ENCODE measurements at regions not wholly inside any gene's neighbourhood (a gene's known extent, or its start where the extent isn't known, plus 50 kb on each side); places are given as distances from the start of the nearest gene placed in this dataset.

DNA sequence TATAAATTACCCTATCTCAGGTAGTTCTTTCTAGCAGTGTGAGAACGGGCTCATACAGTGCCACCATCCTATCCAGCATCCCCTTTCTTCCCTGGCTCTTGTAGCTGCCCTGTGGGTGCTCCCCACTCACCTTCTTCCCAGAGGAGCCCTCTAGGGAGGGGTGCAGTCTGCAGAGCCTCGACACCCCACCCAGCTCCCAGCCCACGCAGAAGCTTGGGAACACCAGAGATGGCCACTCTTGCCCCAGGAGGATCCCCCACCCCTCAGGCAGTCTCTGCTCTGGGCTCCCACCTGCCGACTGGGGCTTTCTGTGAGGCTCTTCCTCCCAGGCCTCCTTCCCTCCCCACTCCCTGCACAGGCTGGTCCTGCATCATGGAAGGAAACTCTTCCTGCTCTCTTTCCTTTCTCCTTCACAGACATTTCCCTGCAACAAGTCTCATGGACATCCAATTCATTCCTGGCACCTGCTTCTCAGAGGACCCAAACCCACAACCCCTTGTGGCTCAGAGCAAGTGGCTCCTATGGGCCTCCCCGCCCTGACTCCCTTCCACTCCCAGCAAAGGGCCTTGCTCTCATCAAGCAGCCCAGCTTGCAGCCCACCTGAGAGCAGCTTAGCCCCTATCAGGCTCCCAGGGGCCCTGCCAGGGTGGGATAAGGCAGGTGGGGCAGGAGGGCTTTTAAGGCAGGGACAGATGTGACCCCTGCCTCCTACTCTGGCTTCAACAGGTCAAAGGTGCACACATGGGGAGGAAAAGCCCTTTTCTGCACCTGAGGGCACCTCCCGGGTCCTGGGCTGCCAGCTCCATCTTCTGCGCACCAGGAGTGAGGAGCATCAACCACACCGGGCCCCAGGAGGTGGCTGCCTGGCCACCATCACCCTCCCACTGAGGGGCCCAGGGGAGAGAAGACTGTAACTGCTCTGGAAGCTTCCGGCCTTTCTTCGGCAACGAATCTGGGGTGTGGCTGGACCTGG is 263.8 kb upstream of the TNRC6C start:
- Mint-ChIP-seq H3K4me1 (peaks cover 53% of the 10 kb centered on the region), H3K36me3 (ENCODE audit: low read depth) (no peaks in the 10 kb centered on the region), H3K27ac (peak overlapping the region; percentile 91), H3K27me3 (peaks cover 16% of the 10 kb centered on the region), H3K4me3 (no peak overlapping the region)
- no peaks in the 10 kb centered on the region for H3K9me3 ChIP-seq (ENCODE audit: control insufficient read depth, low read length, poor library complexity, severe bottlenecking)
- DNase-seq = no peak
- ATAC-seq = no peak

DNA sequence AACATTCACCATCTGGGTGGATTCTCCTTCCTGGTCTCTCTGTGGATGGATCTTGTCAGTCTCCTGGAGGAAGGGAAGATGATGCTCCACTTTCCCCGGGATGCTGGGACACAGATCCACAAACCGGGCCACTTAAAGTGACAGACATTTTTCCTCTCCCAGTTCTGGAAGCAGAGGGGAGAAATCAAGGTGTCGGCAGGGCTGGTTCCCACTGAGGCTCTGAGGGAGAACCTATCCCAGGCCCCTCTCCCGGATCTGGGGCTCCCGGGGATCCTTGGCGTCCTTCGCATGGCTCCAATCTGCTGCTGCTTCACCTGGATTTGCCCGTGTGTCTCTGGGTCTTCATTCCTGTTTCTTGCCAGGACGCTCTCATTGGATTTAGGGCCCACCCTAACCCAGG is 263.1 kb upstream of the TNRC6C start:
- peaks cover 53% of the 10 kb centered on the region for H3K4me1 Mint-ChIP-seq

DNA sequence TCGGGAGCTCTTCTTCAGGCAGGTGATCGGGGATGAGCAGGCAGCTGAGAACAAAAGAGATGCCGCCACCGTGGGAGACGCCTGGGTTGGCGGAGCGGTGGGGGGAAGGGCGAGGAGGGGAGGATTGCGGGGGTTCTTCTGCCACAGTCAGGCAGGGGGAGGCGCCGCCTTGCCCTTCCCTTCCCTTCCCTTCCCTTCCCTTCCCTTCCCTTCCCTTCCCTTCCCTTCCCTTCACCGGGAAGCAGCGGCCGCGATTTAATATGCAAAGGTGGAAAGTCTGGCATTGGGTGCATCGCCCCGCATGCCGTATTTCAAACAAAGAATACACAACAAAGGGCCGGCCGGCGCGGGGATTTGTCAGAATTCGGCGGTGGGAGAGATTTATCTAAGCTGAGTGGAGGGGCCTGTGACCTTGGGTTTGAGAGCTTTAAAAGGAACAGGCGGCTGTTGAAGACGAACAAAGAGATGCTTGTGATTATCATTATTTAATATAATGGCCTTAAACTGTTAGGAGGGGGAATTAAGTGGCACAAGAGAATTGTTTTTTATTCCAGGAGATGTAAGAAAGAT is 262.3 kb upstream of the TNRC6C start:
- Mint-ChIP-seq H3K27ac (peak overlapping the region; percentile 34), H3K36me3 (ENCODE audit: low read depth) (no peaks in the 10 kb centered on the region)
- DNase-seq = no peak

More for the DNA sequence above, 263.1 kb upstream of the TNRC6C start:
- ATAC-seq = no peak
- no peak for DNase-seq
- Mint-ChIP-seq H3K27ac (no peak overlapping the region), H3K4me3 (no peak overlapping the region), H3K27me3 (peaks cover 16% of the 10 kb centered on the region), H3K36me3 (ENCODE audit: low read depth) (no peaks in the 10 kb centered on the region)
- no peaks in the 10 kb centered on the region for H3K9me3 ChIP-seq (ENCODE audit: control insufficient read depth, low read length, poor library complexity, severe bottlenecking)

DNA sequence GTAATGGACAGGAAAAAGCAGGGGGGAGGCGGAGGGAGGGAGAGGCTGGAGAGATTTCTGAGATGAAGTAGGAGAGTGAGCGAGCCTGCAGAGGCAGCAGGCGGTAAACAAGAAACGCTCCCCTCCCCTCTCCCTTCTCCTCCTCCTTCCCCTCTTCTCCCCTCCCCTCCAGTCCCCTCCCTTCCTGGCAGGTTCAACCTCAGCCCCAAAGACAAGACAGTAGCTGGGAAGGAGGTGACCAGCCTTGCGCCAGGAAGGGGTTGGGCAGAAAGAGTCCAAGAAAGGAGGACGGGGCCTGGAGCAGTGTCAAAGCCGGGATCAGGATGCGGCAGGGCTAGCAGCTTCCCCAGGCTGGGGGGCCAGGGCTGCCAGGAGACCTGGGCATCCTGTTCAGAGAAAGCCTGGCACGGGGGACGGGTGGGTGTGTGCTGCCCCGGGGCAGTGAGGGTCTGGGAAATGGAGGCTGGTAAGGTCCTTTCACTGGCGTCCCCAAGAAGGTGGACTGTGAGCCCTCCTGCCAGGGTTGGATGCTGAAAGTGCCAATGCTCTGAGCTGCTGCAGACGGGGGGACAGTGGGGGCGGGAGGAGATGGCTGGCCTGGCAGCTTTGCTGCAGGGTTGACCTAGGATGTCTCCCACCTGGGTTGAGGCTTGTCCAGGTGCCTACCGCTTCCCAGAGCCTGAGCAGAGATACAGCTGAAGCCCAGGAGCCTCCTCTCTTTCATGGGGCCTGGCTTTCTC is 261.6 kb upstream of the TNRC6C start:
- H3K9me3 ChIP-seq (ENCODE audit: control insufficient read depth, low read length, poor library complexity, severe bottlenecking) = no peaks in the 10 kb centered on the region
- H3K4me3 Mint-ChIP-seq = peak overlapping the region; percentile 60
- H3K36me3 Mint-ChIP-seq (ENCODE audit: low read depth) = no peaks in the 10 kb centered on the region
- ATAC-seq (no peak), DNase-seq (no peak)
- peaks cover 39% of the 10 kb centered on the region for H3K4me1 Mint-ChIP-seq
- peak overlapping the region; percentile 34 for H3K27ac Mint-ChIP-seq
- H3K27me3 Mint-ChIP-seq = peaks cover 16% of the 10 kb centered on the region

More for the DNA sequence above, 262.3 kb upstream of the TNRC6C start:
- ATAC-seq = no peak
- Mint-ChIP-seq H3K27me3 (peaks cover 16% of the 10 kb centered on the region), H3K4me3 (peak overlapping the region; percentile 60), H3K4me1 (peaks cover 45% of the 10 kb centered on the region)
- no peaks in the 10 kb centered on the region for H3K9me3 ChIP-seq (ENCODE audit: control insufficient read depth, low read length, poor library complexity, severe bottlenecking)

DNA sequence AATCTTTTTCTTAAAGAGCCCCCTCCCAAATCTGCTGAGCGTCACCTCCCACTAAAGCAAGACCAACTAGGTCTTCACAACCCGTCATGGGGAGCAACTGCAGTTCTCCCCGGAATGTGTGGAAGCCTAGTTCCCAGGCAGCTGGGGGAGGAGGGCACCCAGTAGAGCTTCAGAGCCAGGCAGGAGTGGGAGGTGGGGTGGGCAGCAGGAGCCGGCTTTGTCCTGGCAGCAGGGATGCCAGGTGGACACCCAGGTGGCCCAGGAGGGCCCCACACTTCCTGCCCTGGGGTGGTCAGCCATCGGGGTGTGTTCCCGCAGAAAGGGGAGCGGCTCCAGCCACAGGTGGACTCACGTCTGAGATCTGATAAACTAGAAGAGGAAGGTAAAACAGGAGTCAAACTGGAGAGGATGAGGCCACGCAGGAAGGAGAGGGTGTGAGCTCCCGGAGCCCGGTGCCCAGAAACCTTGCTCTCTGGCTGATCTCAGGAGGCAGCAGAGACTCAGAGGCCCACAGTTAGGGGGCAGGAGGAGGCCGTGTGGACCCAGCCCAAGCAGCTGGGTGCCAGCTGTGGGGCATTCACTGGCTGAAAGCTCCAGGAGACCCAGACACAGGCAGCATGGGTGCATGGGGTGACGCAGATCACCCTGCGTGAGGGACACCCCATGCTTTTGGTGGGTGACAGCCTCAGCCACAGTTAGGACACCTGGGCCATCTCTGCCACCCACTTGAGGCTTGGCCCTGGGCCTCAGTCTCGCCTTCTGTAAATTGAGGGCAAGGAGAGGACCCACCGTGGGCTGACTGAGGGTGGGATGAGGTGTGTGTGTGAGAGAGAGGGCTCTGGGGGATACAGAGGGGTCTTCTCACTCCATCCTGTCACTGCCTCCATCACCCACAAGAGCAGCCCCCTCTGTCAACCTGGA is 260.8 kb upstream of the TNRC6C start:
- peaks cover 16% of the 10 kb centered on the region for H3K27me3 Mint-ChIP-seq
- H3K27ac Mint-ChIP-seq = no peak overlapping the region

DNA sequence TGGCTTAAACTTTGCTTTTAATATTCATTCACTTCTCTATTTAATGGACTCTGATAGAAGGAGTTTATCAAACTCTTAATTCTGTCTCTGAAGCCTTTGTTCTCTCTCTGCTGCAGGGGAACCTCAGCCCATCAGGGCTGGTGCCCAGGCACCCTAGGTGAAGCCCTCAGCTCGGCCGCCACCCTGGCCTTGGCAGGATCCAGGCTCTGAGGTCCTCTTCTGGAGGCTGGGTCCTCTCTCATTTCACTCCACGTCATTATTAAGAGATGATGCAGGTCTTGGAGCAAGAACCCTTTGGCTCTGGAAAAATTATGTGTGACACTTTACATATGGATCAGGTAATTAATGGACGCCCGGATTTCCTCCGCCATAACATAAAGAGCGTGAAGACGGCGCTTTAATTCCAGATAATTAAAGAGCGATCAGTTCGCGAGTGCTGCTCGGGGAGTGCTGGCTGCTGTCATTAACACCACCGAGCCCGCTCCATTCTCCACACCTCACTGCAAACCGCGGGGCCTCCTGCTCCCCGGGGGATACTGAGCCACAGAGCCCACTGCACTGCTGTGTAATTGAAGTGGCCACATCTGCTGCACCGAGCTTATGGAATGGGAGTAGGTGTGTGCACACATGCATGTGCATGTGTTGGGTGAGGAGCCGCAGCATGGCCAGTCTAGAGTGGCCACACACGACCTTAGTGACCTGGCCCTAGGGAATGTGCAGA is 259.4 kb upstream of the TNRC6C start:
- Mint-ChIP-seq H3K27me3 (peaks cover 16% of the 10 kb centered on the region), H3K4me3 (no peak overlapping the region), H3K4me1 (peaks cover 21% of the 10 kb centered on the region), H3K27ac (no peak overlapping the region), H3K36me3 (ENCODE audit: low read depth) (no peaks in the 10 kb centered on the region)
- DNase-seq (no peak), ATAC-seq (no peak)
- H3K9me3 ChIP-seq (ENCODE audit: control insufficient read depth, low read length, poor library complexity, severe bottlenecking) = no peaks in the 10 kb centered on the region

More for the DNA sequence above, 260.8 kb upstream of the TNRC6C start:
- ATAC-seq (no peak), DNase-seq (no peak)
- Mint-ChIP-seq H3K4me1 (peaks cover 33% of the 10 kb centered on the region), H3K4me3 (no peak overlapping the region), H3K36me3 (ENCODE audit: low read depth) (no peaks in the 10 kb centered on the region)
- H3K9me3 ChIP-seq (ENCODE audit: control insufficient read depth, low read length, poor library complexity, severe bottlenecking) = no peaks in the 10 kb centered on the region

DNA sequence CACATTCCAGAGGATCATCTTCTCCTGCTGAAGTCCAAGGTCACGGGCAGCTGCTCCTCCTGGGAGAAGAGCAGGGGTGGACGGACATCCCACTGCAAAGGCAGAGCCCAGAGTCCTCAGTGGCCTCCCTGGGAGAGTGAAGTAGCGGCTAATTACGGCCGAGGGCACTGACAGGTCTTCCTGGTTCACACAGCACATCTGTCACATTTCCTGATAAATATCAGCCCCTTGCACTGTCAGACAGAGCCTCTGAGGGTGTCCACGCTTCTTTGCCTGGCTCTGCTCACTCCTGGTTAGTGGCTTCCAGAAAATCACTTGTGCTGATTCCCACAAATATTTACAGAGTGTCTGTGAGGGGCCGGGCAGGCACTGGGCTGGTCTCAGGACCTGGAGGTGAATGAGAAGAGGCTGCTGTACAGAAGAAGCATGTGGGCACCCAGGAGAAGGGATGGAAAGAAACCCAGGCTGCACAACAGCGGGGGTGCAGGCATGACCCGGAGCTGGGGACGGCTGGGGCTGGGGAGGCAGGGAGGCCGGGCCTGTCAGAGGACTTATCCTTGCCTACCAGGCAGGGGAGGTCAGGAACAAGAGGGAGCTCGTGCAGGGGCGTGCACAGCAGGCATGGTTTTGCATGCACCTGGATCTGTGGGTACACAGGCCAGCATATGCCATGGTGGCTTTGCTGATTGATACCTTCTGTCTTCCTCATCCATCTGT is 258.2 kb upstream of the TNRC6C start:
- Mint-ChIP-seq H3K4me3 (no peak overlapping the region), H3K4me1 (peaks cover 14% of the 10 kb centered on the region), H3K27ac (no peak overlapping the region), H3K36me3 (ENCODE audit: low read depth) (peaks cover 3% of the 10 kb centered on the region), H3K27me3 (peaks cover 14% of the 10 kb centered on the region)
- no peak for ATAC-seq
- DNase-seq = no peak
- H3K9me3 ChIP-seq (ENCODE audit: control insufficient read depth, low read length, poor library complexity, severe bottlenecking) = peaks cover 5% of the 10 kb centered on the region

DNA sequence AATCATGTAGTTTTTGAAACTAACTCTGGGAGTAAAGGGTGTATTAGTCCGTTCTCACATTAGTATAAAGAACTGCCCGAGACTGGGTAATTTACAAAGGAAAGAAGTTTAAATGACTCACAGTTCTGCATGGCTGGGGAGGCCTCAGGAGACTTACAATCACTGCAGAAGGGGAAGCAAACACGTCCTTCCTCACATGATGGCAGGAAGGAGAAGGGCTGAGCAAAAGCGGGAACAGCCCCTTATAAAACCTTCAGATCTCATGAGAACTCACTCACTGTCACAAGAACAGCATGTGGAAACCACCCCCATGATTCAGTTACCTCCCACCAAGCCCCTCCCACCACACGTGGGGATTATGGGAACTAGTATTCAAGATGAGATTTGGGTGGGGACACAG is 256.5 kb upstream of the TNRC6C start:
- Mint-ChIP-seq H3K4me1 (peaks cover 4% of the 10 kb centered on the region), H3K27ac (no peak overlapping the region), H3K36me3 (ENCODE audit: low read depth) (peaks cover 3% of the 10 kb centered on the region), H3K27me3 (peaks cover 7% of the 10 kb centered on the region), H3K4me3 (no peak overlapping the region)
- peaks cover 5% of the 10 kb centered on the region for H3K9me3 ChIP-seq (ENCODE audit: control insufficient read depth, low read length, poor library complexity, severe bottlenecking)
- no peak for ATAC-seq
- DNase-seq = no peak

DNA sequence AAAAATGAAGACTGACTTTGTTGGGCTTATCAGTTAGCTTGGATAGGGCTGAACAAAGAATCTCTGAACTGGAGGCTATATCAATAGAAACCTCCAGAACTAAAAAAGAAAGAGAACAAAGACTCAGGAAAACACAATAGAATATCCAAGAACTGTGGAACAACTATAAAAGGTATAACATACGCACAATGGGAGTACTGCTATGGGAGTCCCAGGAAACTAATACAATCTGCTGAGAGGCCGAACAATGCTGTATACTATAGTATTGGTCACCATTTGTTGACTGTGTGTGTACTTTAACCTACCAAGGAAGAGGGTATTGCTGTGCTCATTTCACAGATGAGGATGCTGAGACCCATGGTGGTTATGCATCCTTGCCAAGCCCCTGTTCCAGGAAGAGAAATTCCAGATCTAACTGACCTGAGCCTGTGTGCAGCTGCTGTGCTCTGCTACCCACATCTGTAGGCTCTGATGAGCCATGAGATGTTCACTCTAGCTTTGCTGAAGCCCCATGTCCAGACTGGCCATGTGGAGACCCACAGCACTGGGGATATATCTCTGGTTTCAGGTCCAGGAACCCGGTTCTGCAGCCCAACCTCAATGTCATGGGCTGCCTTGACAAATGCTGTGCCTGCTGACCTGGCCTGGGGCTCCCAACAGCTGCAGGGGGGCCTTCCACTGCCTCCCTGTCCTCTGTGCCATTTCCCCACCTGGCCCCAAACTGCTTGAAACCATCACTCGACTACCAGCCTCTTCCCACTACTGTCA is 254.3 kb upstream of the TNRC6C start:
- Mint-ChIP-seq H3K27me3 (no peaks in the 10 kb centered on the region), H3K4me1 (no peaks in the 10 kb centered on the region), H3K27ac (no peak overlapping the region), H3K36me3 (ENCODE audit: low read depth) (peaks cover 3% of the 10 kb centered on the region), H3K4me3 (no peak overlapping the region)
- DNase-seq (no peak), ATAC-seq (no peak)
- peaks cover 5% of the 10 kb centered on the region for H3K9me3 ChIP-seq (ENCODE audit: control insufficient read depth, low read length, poor library complexity, severe bottlenecking)

DNA sequence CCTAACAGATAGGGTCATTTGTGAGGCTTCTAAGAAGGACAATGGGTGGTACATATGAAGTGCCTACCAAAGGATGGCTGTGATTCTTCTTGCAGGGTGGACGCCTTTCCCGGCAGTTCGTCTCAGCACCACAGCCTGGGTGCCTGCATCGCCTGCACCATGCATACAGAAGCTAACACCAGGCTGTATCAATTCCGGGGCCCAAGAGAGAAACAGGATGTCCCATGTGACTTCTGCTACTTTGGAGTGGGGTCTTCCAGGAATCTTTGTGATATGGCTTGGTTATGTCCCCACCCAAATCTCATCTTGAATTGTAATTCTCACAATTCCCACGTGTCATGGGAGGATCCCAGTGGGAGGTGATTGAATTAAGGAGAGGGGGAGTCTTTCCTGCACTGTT is 251.6 kb upstream of the TNRC6C start:
- ATAC-seq (no peak), DNase-seq (no peak)
- H3K4me1 Mint-ChIP-seq = no peaks in the 10 kb centered on the region
- H3K36me3 Mint-ChIP-seq (ENCODE audit: low read depth) = peaks cover 3% of the 10 kb centered on the region
- no peak overlapping the region for H3K27ac Mint-ChIP-seq
- peaks cover 5% of the 10 kb centered on the region for H3K9me3 ChIP-seq (ENCODE audit: control insufficient read depth, low read length, poor library complexity, severe bottlenecking)
- H3K27me3 Mint-ChIP-seq = no peaks in the 10 kb centered on the region
- no peak overlapping the region for H3K4me3 Mint-ChIP-seq

DNA sequence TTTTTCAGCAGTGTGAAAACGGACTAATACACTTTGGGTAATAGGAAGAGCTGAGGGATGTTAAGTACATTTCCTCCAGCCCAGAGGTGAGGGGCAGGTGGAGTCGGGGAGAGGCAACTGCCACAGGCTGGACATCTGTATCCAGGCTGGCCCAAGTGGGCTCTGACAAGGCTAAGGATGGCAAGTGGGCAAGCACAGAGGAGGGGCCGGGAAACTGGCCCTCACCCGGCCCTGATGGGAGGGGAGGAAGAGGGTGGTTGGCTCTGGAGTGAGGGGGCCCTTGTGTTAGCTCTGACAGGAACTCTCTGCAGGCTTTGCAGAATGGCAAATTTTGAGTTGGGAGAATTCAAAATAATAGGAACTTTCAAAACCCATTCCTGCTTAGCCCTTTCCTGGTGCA is 251.0 kb upstream of the TNRC6C start:
- ATAC-seq (no peak), DNase-seq (no peak)
- no peak overlapping the region for H3K4me3 Mint-ChIP-seq

More for the DNA sequence above, 251.0 kb upstream of the TNRC6C start:
- Mint-ChIP-seq H3K27me3 (no peaks in the 10 kb centered on the region), H3K36me3 (ENCODE audit: low read depth) (peaks cover 3% of the 10 kb centered on the region), H3K27ac (no peak overlapping the region), H3K4me1 (no peaks in the 10 kb centered on the region)
- peaks cover 5% of the 10 kb centered on the region for H3K9me3 ChIP-seq (ENCODE audit: control insufficient read depth, low read length, poor library complexity, severe bottlenecking)
